Gastroesophageal sphincter (tissue), 4 donors: ENCODE measurements at regions not wholly inside any gene's neighbourhood (a gene's known extent, or its start where the extent isn't known, plus 50 kb on each side); places are given as distances from the start of the nearest gene placed in this dataset.
A peak's percentile ranks its signal among the peaks of the same experiment; 100 is the strongest.

Source experiments
- ATAC-seq: fragments of 150-250 bp; one replicate; pipeline ENCODE4 v1.9.1; 2016; ENCODE audit warnings: mild to moderate bottlenecking, moderate library complexity
- H3K27ac ChIP-seq, 4 donors: fragments of 200-600 bp; sonication (generic) in 3 of 4; 1 replicate in 3 of 4; 2 replicates in 1 of 4; pipeline ENCODE4 v1.5.1; 2016 to 2019
- H3K27me3 ChIP-seq: fragments of 200-600 bp; sonication (generic); one replicate; pipeline ENCODE4 v1.5.1; 2019
- H3K36me3 ChIP-seq, 2 donors: fragments of 200-600 bp; sonication (generic); one replicate each; pipeline ENCODE4 v1.5.1; 2019; ENCODE audit warnings: control low read depth in 1 of 2
- H3K4me1 ChIP-seq, 3 donors: fragments of 200-600 bp; sonication (generic); 1 replicate in 2 of 3; 2 replicates in 1 of 3; pipeline ENCODE4 v1.5.1; 2016 to 2019; ENCODE audit warnings: control low read depth in 2 of 3
- H3K4me3 ChIP-seq, 2 donors: fragments of 200-600 bp; sonication (generic); one replicate each; pipeline ENCODE4 v1.5.1; 2019; ENCODE audit warnings: mild to moderate bottlenecking in 1 of 2, moderate library complexity in 1 of 2
- H3K9me3 ChIP-seq, 3 donors: fragments of 200-600 bp; sonication (generic); one replicate each; pipeline ENCODE4 v1.5.1; 2017 to 2019; ENCODE audit warnings: control low read depth in 2 of 3
- EP300 ChIP-seq: sonication (generic); formaldehyde crosslinking; IDR thresholded peaks from one replicate; pipeline ENCODE4 v1.6.1; 2017; ENCODE audit warnings: antibody characterized with exemption, mild to moderate bottlenecking
- POLR2A ChIP-seq, 2 donors: fragments of 450-650 bp; IDR thresholded peaks; one replicate each; pipeline ENCODE4 v1.6.1; 2017; ENCODE audit warnings: antibody characterized with exemption in 2 of 2, mild to moderate bottlenecking in 2 of 2, moderate library complexity in 1 of 2
- POLR2AphosphoS5 ChIP-seq: sonication (generic); formaldehyde crosslinking; IDR thresholded peaks from one replicate; pipeline ENCODE4 v1.6.1; 2017; ENCODE audit warnings: antibody characterized with exemption
- WGBS, 2 donors: methylation state at CpG; one replicate each; pipeline ENCODE4 v1.1.5; 2018; ENCODE audit warnings: low coverage in 1 of 2; 5-methylcytosine and 5-hydroxymethylcytosine counted together
- TF ChIP-seq, protein P1 (sequence below), 4 experiments: fragments of 200-600 bp in 2 of 4; fragments of 450-650 bp in 2 of 4; sonication (generic) in 1 of 4; IDR thresholded peaks; one replicate each; pipeline ENCODE4 v1.5.1; 2017 to 2019; ENCODE audit warnings: antibody characterized with exemption in 4 of 4, mild to moderate bottlenecking in 2 of 4, moderate library complexity in 2 of 4

DNA sequence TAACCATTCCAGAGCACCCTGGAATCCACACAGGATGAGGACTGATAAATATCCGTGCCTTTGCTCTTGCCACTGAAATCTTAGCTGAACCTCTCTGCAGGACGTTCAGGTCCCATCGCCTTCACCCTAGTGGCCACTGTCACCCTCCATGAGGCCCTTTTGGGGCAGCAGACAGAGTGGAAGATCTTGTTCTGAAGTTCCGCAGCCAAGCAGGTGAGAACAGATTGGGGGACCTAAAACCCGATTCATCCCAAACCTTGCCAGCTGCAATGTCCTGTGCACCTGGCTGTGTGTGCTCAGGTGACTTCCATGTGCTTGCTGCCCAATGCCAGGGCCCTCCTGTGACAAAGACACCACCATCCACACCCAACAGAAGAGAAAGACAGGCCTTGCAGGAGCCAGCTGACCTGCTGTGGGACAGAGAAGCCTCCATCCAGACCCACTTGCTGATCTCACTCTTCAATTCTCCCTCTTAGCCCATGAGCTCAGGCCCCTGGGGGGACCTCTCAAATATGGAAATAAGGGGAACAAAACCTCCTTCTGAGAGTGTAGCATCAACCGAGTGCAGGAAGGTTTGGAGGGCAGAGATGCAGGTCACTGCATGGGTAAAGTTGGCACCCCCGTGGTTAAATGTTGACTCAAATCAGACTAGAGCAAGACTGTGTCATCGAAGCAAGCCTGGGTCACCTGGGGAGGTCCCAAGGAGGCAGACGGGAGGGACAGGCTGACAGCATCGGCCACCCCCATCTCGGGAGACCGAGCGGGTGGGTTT is 308.7 kb upstream of the DIO3 start:
- WGBS, 2 donors: 60 to 67% methylated on average over 1 to 3 of the region's 13 CpGs
- Histone ChIP-seq H3K27ac (no peak overlapping the region), H3K27me3 (peaks cover 42% of the 10 kb centered on the region), H3K4me3 (no peak overlapping the region), H3K4me1 (no peaks in the 10 kb centered on the region), H3K9me3 (no peaks in the 10 kb centered on the region), H3K36me3 (no peaks in the 10 kb centered on the region)
- no peak for TF ChIP-seq EP300
- no peak for TF ChIP-seq POLR2AphosphoS5
- TF ChIP-seq, protein P1, sequence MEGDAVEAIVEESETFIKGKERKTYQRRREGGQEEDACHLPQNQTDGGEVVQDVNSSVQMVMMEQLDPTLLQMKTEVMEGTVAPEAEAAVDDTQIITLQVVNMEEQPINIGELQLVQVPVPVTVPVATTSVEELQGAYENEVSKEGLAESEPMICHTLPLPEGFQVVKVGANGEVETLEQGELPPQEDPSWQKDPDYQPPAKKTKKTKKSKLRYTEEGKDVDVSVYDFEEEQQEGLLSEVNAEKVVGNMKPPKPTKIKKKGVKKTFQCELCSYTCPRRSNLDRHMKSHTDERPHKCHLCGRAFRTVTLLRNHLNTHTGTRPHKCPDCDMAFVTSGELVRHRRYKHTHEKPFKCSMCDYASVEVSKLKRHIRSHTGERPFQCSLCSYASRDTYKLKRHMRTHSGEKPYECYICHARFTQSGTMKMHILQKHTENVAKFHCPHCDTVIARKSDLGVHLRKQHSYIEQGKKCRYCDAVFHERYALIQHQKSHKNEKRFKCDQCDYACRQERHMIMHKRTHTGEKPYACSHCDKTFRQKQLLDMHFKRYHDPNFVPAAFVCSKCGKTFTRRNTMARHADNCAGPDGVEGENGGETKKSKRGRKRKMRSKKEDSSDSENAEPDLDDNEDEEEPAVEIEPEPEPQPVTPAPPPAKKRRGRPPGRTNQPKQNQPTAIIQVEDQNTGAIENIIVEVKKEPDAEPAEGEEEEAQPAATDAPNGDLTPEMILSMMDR (IDR thresholded peaks at IDR 0.05): no peak
- TF ChIP-seq POLR2A (IDR thresholded peaks at IDR 0.05): no peak
- no peak for ATAC-seq

DNA sequence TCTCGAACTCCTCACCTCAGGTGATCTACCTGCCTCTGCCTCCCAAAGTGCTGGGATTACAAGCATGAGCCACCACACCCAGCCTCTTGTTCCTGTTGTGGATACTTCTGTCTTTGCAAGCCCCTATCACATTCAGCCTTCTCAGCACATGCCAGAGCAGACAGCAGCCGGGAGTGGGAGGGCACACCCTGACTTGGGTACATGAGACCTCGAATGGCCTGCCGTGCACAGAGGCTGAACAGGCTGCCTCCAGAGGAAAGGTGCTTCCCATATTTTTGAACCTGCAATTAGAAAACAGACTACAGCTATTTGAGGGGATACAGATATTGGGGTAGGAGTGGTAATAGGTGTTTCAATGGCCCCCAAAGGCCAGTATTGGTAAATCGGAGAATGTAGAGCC is 307.3 kb upstream of the DIO3 start:
- ATAC-seq: no peak
- Histone ChIP-seq H3K9me3 (no peaks in the 10 kb centered on the region), H3K4me1 (no peaks in the 10 kb centered on the region), H3K4me3 (no peak overlapping the region), H3K36me3 (no peaks in the 10 kb centered on the region), H3K27me3 (peaks cover 34% of the 10 kb centered on the region), H3K27ac (peak overlapping the region in 1 of 4 donors; percentile 61)
- TF ChIP-seq EP300 (no peak), POLR2A (IDR thresholded peaks at IDR 0.05) (no peak), POLR2AphosphoS5 (no peak)
- TF ChIP-seq, protein P1 (IDR thresholded peaks at IDR 0.05): no peak
- 89 to 100% methylated on average over 1 to 5 of the region's 5 CpGs for WGBS, 2 donors

DNA sequence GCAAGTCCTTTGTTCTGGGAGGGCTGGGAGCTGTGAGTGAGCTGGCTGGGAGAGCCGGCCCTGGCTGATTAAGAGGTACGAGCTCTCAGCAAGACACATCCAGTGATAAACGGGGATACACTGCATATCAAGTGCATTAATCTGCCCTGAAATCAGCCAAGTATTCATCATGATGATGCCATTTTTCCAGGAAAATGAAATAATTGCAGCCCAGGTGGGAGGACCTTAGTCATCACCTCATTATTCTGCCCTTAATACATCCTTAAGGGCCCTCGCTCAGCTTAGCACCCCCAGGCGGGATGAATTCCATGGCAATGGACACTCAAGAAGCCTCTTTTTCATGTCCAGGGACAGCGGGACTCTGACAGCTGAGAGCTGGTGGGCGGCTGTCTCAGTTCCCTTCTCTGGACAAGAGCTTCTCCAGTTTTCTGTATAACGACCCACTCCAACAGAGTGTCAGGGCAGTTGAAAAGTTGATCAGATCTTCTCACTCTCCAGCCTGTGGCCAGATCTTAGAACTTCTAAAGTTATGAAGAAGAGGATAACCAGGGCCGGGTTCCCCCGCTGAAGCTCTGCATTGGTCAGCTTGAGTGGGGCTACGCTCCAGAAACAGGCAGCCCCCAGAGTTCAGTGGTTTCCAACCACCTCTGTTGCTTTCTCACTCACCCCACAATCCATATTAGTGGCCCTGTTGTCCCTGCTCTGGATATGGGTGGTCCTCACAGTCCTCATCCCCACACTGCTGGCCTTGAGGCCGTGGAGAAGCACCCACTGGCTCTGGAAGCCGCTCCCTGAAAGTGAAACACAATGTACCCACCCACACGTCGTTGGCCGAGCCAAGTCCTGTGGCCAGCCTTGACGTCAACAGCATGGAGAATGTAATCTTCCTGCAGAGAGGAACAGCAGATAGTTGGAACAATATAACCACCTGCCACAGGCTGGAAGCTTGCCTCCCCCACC is 306.2 kb upstream of the DIO3 start:
- Histone ChIP-seq H3K9me3 (no peaks in the 10 kb centered on the region), H3K36me3 (no peaks in the 10 kb centered on the region), H3K4me3 (no peak overlapping the region), H3K27me3 (peaks cover 33% of the 10 kb centered on the region), H3K4me1 (no peaks in the 10 kb centered on the region), H3K27ac (peak overlapping the region in 2 of 4 donors; percentile 61 to 64)
- TF ChIP-seq POLR2AphosphoS5: peak; percentile 32
- no peak for TF ChIP-seq POLR2A (IDR thresholded peaks at IDR 0.05)
- no peak for TF ChIP-seq EP300
- TF ChIP-seq, protein P1 (IDR thresholded peaks at IDR 0.05): no peak
- 28 to 51% methylated on average over 7 of the region's 17 CpGs for WGBS, 2 donors
- peak; percentile 57 for ATAC-seq

DNA sequence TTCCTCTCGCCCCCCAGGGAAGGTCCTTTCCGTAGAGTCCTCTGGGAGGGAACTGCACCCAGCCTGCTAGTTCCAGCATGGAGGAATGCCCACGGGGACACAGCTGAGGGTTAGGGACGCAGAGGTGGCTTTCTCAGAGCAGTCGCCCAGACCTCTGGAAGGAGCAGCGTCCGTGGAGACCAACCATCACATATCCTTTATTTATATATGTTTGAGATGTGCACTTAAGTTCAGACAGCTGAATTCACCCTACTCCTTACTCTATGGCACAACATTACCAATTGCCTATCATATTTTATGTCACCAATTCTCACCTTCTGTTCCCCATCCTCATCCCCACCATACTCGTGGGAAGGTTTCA is 305.6 kb upstream of the DIO3 start:
- no peaks in the 10 kb centered on the region for H3K9me3 ChIP-seq
- ATAC-seq: no peak
- H3K4me1 ChIP-seq: no peaks in the 10 kb centered on the region
- H3K27ac ChIP-seq: no peak overlapping the region
- TF ChIP-seq POLR2A (IDR thresholded peaks at IDR 0.05) (no peak), EP300 (no peak), POLR2AphosphoS5 (no peak)
- TF ChIP-seq, protein P1 (IDR thresholded peaks at IDR 0.05): no peak
- 83 to 87% methylated on average over 2 to 5 of the region's 8 CpGs for WGBS, 2 donors
- no peak overlapping the region for H3K4me3 ChIP-seq
- peaks cover 27% of the 10 kb centered on the region for H3K27me3 ChIP-seq
- no peaks in the 10 kb centered on the region for H3K36me3 ChIP-seq
